NCI-H82 treated with DMSO at 0.1 percent for 48 hours (cell line): ENCODE measurements at regions not wholly inside any gene's neighbourhood (a gene's known extent, or its start where the extent isn't known, plus 50 kb on each side); places are given as distances from the start of the nearest gene placed in this dataset.

Experiments used
- DNase-seq: peaks from one replicate; lab custom pipeline; 2025; ENCODE audit not compliant: unreplicated experiment; lab: John Stamatoyannopoulos, UW

GRCh38 chr16:65932350-65933072, 434.0 kb upstream of the CDH5 start:
- DNase-seq = no peak

GRCh38 chr16:65922923-65923322, 443.6 kb upstream of the CDH5 start:
- DNase-seq = no peak

GRCh38 chr16:65919986-65920376, 446.5 kb upstream of the CDH5 start:
- DNase-seq = no peak

GRCh38 chr16:65919145-65919985, 447.1 kb upstream of the CDH5 start:
- no peak for DNase-seq

- DNase-seq = no peak
Measured at GRCh38 chr16:65917466-65917865, 449.0 kb upstream of the CDH5 start.

- no peak for DNase-seq
Measured at GRCh38 chr16:65916995-65917394, 449.5 kb upstream of the CDH5 start.

- no peak for DNase-seq
Measured at GRCh38 chr16:65910291-65910690, 456.2 kb upstream of the CDH5 start.

DNA sequence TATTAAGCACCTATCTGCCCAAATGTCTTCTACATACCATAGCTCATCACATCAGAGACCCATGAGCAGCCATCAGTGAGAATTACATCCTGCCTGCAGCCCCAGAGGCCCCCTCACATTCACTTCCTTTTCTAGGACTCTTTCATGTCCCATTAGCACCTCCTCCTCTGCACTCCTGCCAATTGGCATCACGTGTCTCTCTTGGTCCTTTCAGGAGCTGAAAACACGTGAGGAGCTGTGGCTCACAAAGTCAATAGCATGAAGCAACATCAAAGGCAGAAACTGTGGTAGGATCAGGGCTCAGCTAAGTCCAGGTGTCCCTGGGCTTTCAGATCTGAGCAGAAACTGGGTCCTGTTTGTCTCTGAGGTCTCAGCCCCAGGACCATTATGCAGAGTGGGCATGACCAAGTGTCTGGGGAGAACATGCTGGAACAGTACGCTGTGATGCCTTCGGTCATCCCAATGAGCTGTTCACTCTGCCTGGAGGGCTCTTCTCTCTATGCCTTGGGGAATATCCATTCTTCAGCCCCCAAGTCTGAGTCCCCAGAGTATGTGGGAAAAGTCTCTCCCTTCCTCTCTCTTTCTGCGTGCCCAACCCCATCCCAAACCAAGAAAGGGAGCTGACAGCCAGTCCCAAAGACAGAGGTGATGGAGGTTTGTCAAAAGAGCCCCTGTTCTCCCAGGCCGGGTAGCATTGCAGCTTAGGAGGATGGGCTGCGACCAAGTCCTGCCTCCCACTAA, 457.0 kb upstream of the CDH5 start:
- no peak for DNase-seq

- DNase-seq = no peak
Measured at GRCh38 chr16:65908568-65908967, 457.9 kb upstream of the CDH5 start.

- DNase-seq = no peak
Measured at GRCh38 chr16:65905331-65905730, 461.2 kb upstream of the CDH5 start.

DNA sequence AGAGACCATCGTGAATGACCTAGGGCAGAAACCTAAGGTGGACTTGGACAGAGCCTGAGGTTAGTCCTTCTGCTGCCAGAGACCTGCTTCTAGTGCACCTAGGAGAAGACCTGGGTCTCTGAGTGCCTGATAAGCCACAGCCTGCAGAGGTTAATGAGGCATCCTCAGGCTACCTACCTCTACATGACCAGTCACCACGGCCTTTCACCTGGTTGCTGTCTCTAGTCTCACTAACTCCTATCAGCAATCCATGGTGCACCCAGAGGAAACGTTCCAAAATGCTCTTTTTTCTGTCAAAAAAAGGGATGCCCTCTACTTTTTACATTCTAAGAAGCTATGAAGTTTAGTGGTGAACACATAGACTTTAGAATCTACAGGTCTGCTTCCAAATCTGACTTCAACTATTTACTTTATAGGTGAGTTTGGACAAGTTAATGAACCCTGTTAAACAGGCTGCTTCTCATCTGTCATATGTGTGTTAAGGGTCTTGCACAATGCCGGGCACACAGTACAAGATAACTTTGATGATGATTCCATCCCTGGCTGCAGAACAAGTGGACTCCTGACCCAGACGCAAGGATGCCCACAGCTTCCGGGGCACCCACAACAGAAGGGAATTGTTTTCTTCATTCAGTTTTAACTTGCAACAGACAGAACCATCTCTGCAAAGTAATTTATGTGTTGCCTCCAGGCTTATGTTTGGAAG, 469.9 kb upstream of the CDH5 start:
- DNase-seq = no peak

DNA sequence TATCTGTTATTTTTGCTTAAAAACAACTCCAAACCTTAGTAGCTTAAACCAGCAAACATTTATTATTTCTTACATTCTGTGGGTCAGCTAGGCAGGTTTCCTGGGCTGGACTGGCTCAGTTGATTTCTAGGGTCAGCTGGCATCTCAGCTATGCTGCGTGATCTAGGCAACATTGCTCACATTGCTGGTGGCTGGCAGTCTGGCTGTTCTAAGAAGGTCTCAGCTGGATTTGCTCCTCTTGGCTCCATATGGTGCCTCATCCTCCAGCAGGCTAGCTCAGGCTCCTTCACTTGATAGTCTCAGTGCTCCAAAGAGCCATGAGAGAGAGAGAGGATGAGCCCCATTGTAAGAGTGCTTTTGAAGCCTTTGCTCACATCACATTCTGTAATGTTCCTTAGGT, 470.6 kb upstream of the CDH5 start:
- DNase-seq = no peak

DNA sequence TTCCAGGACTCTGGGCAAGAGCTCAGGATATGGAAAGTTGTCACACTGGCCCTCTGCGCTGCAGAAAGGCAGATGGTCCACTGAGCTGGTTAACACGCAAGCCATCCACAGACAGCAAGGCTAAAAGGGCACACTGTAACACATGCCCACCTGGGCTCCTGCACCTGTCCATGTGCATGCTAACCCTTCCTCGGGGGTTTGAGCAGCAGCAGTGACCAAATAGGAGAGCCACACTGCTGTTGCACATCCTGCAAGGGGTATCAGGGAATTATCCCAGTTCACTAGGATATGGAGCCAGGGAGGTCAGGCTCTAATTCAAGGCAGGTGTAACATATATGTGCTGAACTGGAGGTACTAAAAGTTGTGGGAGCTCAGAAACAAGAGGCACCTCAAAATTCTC, 471.0 kb upstream of the CDH5 start:
- no peak for DNase-seq

- no peak for DNase-seq
Measured at GRCh38 chr16:65890203-65890602, 476.3 kb upstream of the CDH5 start.

- no peak for DNase-seq
Measured at GRCh38 chr16:65889533-65889966, 476.9 kb upstream of the CDH5 start.

- DNase-seq = no peak
Measured at GRCh38 chr16:65888201-65888600, 478.3 kb upstream of the CDH5 start.

DNA sequence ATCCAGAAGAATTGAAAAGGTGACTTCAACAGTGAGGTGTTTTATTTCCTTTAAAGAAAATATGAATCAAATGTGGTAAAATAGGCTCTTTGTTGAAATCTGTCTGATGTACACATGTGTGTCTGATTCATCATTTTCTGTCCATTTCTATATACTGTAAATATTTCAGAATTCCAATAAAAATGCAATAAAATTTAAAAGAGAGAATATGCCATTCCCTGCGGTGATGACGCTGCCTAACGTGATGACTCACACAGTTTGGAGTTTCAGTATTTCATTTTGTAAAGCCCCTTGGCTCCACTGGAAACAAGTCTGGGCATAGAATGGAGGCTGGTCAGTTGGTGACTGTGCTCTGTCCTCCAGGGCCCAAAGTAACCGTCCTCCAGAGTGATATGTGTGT, 482.5 kb upstream of the CDH5 start:
- DNase-seq = no peak

DNA sequence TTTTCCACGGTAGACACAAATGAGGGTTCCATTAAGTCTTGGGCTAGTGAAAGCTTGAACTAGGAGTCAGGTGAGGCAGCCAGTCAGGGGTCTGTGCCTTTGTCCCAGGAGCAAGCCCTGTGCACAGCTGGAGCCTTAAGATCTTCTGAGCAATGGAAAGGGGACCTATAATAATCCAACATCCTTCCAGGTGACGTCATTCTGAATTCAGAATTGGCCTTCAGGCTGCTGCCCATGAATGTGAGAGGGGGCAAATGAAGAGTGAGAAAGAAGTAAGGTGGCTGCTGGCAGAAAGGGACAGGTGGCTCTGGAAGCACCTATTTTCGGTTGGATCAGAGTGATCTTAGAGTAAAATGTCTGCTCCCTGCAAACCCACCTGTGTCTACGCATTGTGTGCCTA, 488.1 kb upstream of the CDH5 start:
- no peak for DNase-seq

DNA sequence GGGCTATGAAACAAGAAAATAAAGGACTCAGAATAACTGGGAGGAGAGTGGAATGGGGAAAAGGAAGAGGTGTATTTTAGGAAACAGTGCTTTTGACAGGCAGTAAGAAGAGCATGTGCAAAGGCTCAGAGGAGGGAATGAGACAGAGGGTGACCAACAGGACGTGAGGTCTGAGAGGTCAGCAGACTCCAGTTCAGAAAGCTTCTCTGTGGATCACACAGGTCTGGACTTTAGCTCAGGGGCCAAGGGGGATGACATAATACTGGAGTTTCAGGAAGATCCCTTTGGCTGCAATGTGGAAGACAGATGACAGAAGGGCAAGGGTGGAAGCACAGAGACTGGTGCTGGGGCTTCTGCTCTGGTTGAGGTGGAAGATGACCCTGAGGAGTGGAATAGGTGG, 489.9 kb upstream of the CDH5 start:
- DNase-seq = no peak

DNA sequence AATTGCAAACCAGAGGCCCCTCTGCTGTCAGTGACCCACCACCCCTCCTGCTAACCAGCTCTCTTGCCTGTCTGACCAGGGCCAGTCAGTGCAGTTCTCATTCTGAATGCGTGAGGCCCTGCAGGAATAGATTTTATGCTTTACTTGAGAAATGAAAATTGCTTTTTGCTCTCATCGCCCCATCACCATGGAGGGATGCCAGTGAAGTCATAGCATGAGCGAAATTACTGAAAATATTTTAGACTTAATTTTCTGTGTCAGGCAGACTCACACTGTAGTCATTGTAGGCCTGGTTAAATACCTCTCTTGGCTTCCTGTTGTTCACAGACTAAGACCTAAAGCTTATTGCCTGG, 490.5 kb upstream of the CDH5 start:
- DNase-seq = no peak

DNA sequence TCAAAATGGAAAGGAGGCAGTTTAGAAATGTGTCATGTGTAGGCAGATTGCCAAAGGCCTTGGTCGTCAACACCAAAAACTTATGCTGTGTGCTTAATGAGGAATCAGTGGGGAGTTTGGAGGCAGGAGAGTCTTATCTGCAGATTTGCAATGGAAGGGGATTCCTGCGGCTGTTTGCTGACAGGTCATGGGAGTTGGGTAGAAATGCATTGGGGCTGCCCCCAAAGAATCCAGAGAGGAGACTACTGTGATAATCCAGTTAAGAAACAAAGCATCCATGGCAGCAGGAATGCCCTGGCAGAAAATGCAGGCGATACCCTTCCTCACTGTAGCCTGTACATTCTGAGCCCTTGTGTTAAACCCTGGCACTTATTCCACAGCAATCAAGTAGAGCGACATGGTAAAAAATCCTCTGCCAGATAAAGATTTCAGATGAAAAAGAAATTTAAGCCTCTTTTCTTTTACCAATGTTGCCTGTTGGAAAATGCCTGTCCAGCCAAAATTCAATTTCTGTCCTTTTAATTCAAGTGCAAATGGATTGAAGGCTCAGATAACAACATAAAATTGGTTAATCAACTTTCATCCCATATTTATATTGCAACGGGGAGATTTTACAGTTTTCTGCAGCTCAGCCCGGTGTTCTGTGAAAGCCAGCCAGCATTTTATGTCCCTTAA, 491.0 kb upstream of the CDH5 start:
- no peak for DNase-seq
